RCC 7860 (cell line): ENCODE measurements at regions not wholly inside any gene's neighbourhood (a gene's known extent, or its start where the extent isn't known, plus 50 kb on each side); places are given as distances from the start of the nearest gene placed in this dataset.
"Not testable (repeated sequence)": the region's sequence is repeated elsewhere in the genome, so short reads cannot be mapped to it uniquely, and the experiment has no call there.

ENCODE experiments used
- DNase-seq: peaks from one replicate; pipeline ENCODE4 v3.0.0-alpha.2; 2015; ENCODE audit warnings: low spot score
- FAIRE-seq: peaks from 2 replicates; lab custom pipeline; 2012; peaks lifted over from hg19 to GRCh38; lab: Jason Lieb, UNC

DNA sequence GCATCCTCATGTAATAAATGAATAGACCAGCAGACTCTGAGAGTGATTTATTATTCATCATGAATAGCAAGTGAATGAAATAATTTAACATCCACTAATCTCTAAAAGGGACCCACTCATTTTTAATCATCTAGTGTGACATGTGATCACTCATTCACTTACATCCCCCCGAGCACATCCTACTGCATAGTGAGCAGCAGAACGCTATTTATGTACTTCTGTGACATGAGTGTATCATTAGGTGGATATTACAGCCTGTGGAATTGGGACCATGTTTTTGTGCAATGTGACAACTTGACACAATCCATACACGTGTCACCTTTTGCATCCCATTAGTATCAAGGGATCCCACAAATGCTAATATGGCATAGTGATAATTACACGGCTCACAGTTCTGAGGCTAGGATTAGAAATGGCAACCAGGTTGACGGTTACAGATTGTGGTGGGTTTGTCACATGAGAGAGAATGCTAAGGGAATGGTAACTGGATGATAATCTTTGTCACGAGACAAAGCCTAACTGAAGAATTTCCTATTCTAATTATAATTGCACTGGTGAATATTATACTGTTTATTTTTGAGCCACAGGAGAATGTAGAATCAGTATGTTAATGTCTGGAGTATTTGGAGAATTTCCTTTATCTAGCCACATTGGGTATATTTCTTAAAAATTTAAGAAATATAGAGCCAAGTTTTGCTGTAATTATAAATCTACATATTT, 595.2 kb upstream of the TBL1XR1 start:
- DNase-seq (no peak), FAIRE-seq (no peak)

DNA sequence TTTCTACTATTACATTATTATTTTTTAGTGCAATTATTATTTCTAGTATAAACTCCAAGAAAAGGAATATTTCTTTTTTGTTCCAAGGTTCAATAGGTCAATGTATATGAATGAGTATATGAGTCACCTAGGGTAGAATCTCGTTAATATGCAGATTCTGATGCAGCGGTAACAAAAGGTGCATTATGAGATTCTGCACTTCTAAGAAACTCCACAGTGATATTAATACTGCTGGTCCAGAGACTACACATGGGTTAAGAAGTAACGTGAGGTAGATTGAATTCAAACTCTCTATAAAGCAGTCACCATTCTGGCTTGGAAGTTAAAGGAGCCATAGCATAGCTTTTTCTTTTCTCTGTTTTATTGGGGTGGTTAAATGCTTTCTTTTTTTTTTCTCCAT, 596.2 kb upstream of the TBL1XR1 start:
- DNase-seq = no peak
- FAIRE-seq = no peak

DNA sequence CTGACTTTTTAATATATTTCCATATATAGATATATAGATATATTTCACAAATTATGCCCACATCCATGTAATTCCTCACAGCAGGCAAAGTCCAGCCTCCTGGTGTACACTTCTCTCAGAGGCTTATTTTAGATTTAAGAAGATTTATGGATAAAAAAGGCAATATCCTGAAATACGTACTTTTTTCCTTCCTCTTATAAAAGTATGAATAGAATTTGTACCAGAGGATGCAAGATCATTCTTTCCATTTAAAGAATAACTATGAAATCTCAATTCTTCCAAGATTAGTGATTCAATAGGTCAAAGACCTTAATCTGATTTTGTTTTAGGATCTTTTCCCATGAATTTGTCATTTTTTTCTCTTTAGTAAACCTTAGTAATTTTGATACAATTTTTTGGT, 597.9 kb upstream of the TBL1XR1 start:
- DNase-seq = no peak
- no peak for FAIRE-seq

DNA sequence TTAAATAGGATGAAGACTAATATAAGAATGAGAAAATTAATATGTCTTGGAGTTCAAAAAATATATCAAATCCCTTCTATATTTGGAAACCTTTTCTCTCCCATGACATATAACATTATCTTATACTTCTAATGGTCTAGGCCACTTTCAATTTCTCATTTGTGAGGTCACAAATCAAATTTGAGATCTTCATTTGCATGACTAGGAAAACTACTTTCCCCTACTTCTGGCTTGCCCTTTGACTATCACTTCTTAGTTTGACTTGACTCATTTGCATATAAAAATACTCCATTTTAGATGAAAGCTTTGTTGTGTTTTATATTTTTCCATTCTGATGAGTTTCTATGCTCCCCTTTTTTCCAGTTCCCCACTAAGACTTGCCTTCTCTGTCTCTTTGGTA, 598.6 kb upstream of the TBL1XR1 start:
- FAIRE-seq = no peak
- DNase-seq = no peak

DNA sequence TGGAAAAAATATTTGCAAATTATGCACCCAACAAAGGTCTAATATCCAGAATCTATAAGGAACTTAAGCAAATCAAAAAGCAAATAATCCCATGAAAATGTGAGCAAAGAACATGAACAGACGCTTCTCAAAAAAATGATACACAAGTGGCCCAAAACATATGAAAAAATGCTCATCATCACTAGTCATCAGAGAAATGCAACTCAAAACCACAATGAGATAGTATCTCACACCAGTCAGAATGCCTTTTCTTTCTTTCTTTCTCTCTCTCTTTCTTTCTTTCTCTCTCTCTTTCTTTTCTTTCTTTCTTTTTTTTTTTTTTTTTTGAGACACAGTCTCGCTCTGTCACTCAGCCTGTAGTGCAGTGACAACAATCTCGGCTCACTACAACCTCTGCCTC, 602.9 kb upstream of the TBL1XR1 start:
- DNase-seq, FAIRE-seq: not testable (repeated sequence)

DNA sequence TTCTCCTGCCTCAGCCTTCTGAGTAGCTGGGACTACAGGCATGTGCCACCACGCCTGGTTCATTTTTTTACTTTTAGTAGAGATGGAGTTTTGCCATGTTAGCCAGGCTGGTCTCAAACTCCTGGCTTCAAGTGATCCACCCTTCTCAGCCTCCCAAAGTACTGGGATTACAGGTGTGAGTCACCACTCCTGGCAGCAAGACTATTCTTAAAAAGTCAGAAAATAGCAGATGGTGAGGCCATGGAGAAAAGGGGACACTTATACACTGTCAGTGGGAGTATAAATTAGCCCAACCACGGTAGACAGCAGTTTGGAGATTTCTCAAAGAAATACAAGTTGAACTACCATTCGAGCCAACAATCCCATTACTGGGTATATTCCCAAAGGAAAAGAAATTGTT, 603.3 kb upstream of the TBL1XR1 start:
- no peak for DNase-seq
- FAIRE-seq = no peak

DNA sequence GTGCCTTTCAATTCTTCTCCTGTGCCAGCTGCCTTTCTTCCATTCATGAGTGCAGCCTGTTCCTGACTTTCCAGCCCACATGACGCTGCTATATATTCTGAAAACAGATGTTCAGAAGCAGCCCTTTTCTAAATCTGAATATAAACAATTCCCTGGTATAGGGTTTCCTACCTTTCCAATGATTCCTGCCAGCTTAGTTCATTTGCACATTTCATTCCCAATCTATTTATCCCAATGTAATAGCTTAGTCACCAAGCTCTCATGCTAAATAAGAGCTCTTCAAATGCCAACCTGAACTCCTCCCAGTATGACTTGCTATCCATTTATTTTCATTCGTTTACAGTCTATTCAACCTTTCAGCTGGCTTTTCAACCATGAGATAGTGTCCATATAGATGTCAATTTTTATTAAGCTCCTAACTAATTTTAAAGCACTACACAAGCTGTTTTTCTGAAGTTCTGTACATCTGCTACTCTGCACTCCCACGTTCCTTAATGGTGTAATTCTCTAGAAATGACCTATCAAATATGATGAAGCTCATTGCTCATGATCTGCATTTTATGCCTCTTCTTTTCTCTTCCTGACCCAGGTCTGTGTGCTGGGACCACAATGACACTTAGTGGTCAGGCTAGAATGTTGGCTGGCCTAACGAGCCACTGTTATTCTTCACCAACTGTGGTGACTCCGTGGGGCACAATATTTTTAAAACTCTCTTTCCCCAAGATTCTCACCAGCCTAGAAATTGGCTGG, 605.0 kb upstream of the TBL1XR1 start:
- DNase-seq (peak; percentile 43), FAIRE-seq (peak; percentile 16)

DNA sequence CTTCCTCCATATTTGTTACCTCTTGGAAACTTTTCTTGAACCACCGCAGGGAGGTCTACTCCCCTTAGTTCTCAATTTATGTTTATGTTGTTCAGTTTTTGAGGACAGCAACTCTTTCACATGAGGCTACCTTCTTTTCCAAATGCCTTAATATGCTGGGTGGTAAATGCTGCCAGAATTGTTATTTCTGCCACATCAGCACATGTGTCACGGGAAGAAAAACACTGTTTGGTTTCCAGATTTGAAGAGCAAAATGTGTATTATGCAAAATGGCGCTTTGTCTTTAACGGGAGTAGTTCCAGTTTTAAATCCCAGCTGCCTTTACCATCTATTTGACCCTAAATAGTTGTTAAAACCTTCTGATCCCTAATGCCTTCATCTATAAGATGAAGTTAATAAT, 606.2 kb upstream of the TBL1XR1 start:
- FAIRE-seq (no peak), DNase-seq (no peak)

DNA sequence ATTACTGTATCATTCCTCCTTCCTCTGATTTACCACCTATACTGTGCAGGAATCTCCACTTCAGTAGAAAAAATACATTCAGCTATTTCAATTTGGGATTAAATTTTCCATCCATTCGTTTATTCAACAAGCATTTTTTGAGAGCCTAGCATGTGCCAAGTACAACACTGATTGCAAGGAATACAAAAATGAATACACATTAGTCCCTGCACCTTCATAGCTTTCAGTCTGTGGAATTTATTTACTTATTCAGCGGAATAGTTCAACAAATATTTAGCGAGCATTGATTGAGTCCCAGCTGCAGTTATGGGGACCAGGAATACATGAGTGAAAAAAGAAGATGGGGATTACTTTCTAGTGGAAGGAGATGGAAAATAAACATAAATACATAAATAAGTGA, 606.8 kb upstream of the TBL1XR1 start:
- DNase-seq = no peak
- no peak for FAIRE-seq

GRCh38 chr3:177804646-177805045, 607.4 kb upstream of the TBL1XR1 start:
- FAIRE-seq (no peak), DNase-seq (no peak)

DNA sequence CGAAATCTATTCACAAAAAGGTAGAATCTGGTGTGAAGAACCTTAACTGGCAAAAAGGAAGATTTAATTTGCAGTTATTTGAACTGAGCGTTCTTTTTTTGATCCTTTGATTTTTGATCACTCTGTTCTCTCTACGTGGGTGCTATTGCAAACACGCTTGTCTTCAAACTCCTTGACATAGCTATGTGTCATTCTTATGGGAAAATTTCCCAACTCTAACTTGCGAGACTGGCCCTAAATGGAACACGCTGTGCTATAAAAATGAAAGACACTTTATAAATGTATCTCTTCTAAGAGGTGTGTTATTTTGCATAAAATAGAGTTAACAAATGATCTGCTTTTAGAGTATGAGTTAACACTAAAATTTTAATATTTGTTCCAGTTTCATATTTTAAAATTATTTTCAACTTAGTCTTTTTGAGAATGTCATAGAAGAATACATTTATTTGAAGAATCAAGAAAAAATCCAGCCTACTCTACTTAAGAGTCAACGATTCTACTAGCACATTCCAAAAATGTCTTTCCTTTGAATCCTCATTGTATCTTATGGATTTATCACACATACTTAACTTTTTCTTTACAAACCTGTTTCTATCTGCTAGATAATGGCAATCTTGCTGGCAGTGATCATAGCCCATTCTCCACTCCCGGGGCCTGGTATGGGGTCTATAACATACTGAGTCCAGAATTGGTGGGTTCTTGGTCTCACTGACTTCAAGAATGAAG, 610.0 kb upstream of the TBL1XR1 start:
- FAIRE-seq (peak; percentile 14), DNase-seq (no peak)

- FAIRE-seq = not testable (repeated sequence)
Measured at GRCh38 chr3:177808928-177809478, 611.7 kb upstream of the TBL1XR1 start.

DNA sequence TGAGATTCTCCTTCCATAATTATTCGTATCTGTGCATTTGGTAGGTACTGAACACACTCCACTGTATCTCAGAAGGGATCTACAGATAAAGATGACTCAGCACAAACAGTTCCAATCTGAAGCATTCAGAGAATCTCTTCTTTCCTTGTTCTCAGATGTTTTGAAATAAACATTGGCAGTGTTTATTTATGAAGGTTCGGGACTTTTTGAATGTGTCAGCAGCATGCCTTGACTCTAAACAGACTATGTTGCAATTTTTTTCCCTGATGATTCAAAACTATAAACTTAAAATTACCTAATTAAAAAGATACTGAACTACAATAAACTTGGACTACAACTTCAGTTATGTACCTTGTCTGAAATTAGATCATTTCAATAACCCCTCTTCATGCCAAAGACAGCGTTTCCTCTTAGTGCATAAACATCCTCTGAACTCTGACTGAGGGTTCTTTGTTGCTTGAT, 612.9 kb upstream of the TBL1XR1 start:
- FAIRE-seq = peak; percentile 60
- DNase-seq = peak; percentile 51

More at GRCh38 chr3:177808928-177809478, 611.7 kb upstream of the TBL1XR1 start:
- not testable (repeated sequence) for DNase-seq

DNA sequence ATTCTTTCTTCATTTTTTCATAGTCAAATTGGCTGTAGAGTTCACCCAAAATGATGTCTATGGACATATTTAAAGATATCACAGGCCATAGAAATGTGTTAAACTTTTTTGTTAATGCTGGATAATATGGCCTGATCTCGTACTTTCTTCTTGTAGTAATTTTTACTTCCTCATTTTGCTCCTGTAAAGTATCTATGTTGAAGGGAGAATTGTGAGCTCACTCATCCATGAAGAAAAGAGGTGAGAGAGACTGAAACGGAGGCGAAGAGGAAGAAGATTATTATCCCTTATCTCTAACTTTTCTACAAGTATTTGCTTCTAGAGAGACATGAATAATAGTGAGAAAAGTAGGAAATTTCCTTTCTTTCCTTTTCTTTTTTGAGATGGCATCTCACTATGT, 613.8 kb upstream of the TBL1XR1 start:
- DNase-seq = no peak

DNA sequence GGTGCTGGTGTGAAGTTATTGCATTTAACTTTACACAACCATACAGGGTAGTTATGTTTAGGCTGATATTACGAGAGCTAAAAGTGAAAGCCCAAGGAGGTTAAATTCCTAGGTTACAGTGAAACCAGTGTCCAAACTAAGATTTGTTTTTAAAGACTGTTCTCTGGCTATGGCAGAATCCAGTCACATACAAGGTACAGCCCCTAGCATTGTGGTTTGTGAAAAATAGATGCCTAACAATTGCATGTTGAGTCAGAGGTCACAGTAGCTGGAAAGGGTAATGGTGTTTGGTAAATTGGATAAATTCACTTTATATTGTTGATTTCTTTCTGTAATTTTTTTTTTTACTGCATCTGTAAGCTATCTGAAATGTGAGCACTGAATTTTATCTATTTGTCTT, 614.6 kb upstream of the TBL1XR1 start:
- FAIRE-seq = peak; percentile 74
- no peak for DNase-seq

More for the DNA sequence above, 613.8 kb upstream of the TBL1XR1 start:
- FAIRE-seq = peak; percentile 56

DNA sequence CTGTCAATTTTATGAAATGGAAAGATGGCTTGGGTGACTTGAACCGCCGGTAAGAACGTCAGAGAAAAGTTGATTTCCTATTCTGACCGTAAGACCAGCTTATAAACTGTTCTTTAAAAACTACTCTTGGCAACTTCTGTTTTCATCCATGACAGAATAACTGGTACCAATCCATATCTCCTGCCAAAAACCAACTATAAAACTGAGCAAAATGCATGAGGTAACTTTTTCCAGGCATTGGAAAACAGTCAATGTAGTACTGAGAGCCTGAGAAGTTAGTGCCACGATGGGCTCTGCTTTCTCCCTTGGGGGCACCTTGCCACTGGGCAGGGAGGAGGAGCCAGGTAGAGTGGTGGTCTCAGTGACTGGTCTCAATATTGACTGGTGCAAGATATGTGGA, 615.2 kb upstream of the TBL1XR1 start:
- FAIRE-seq (no peak), DNase-seq (no peak)

- FAIRE-seq (peak; percentile 96), DNase-seq (peak; percentile 79)
Measured at GRCh38 chr3:177813322-177813721, 616.0 kb upstream of the TBL1XR1 start.

GRCh38 chr3:177816667-177817208, 619.5 kb upstream of the TBL1XR1 start:
- peak; percentile 87 for DNase-seq
- FAIRE-seq = peak; percentile 94

DNA sequence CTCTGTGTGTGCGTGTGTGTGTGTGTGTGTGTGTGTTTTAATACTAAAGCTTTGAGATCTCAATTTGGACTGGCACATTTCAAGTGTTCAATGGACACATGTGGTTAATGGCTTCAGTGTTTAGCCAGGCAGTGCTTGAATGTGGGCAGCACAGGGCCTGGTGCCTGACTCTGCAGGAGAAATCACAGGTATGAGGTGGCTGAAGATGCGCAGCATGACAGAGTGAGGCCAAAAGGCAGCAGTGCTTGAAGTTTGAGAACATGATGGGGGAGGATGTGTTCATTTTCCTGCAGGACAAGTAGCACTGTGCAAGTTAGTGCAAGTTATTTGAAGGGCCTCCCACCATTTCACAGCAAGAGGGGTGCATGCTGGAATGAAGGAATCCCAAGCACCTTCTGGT, 620.5 kb upstream of the TBL1XR1 start:
- no peak for FAIRE-seq
- DNase-seq = no peak

GRCh38 chr3:177818712-177819240, 621.5 kb upstream of the TBL1XR1 start:
- FAIRE-seq (no peak), DNase-seq (no peak)
